ENCODE measurements at regions not wholly inside any gene's neighbourhood (a gene's known extent, or its start where the extent isn't known, plus 50 kb on each side); places are given as distances from the start of the nearest gene placed in this dataset.

- Histone ChIP-seq H3K4me3 (no peak overlapping the region), H3K27me3 (no peaks in the 10 kb centered on the region), H3K4me1 (no peaks in the 10 kb centered on the region), H3K36me3 (no peaks in the 10 kb centered on the region), H3K9me3 (no peaks in the 10 kb centered on the region), H3K27ac (no peak overlapping the region)
- DNase-seq: no peak
- WGBS, 2 donors (ENCODE audit: low coverage in 1 of 2): 22% methylated on average over 2 of the region's 2 CpGs; no CpG with 5 or more reads in 1 of the 2 donors
- in situ Hi-C loops (cut with MboI; ENCODE audit: low pct_ligation_motif_present in 1 of 4, low pct_unique_long_range_greater_than_20kb in 1 of 4, low sequenced_read_pairs in 3 of 4) (loop anchor here in 3 of 4 donors (10.0 to 25.0 kb wide), 2 partner anchors 406 to 719 kb away; no protein-coding TSS in a partner anchor), intact Hi-C loops (cut with DNase I; ENCODE audit: low total_unique reads) (no loop called here)
- TF ChIP-seq EP300 (IDR thresholded peaks at IDR 0.05; ENCODE audit: low read depth) (no peak), POLR2A (IDR thresholded peaks at IDR 0.05) (no peak), CTCF (IDR thresholded peaks at IDR 0.05) (no peak), POLR2AphosphoS5 (IDR thresholded peaks at IDR 0.05) (no peak)
Measured at GRCh38 chr2:24418166-24418841, 58.0 kb upstream of the ITSN2 start.

- TF ChIP-seq EP300 (IDR thresholded peaks at IDR 0.05; ENCODE audit: low read depth) (no peak), POLR2AphosphoS5 (IDR thresholded peaks at IDR 0.05) (no peak), CTCF (IDR thresholded peaks at IDR 0.05) (no peak), POLR2A (IDR thresholded peaks at IDR 0.05) (no peak)
- in situ Hi-C loops (cut with MboI; ENCODE audit: low pct_ligation_motif_present in 1 of 4, low pct_unique_long_range_greater_than_20kb in 1 of 4, low sequenced_read_pairs in 3 of 4): loop anchor here in 3 of 4 donors (10.0 to 25.0 kb wide), 2 partner anchors 412 to 724 kb away; no protein-coding TSS in a partner anchor
- no peak for DNase-seq
- Histone ChIP-seq H3K27ac (no peak overlapping the region), H3K36me3 (no peaks in the 10 kb centered on the region), H3K4me3 (no peak overlapping the region), H3K9me3 (no peaks in the 10 kb centered on the region), H3K4me1 (peaks cover 0 to 5% (median 0%) of the 10 kb centered on the region in 4 donors), H3K27me3 (no peaks in the 10 kb centered on the region)
- intact Hi-C loops (cut with DNase I; ENCODE audit: low total_unique reads): no loop called here
- WGBS, 2 donors (ENCODE audit: low coverage in 1 of 2): 95 to 97% methylated on average over 3 of the region's 3 CpGs
Measured at GRCh38 chr2:24412812-24413211, 52.5 kb upstream of the ITSN2 start.

- 73 to 88% methylated on average over 1 to 4 of the region's 4 CpGs for WGBS, 2 donors (ENCODE audit: low coverage in 1 of 2)
- intact Hi-C loops (cut with DNase I; ENCODE audit: low total_unique reads): no loop called here
Measured at GRCh38 chr2:24411488-24412151, 51.3 kb upstream of the ITSN2 start.

GRCh38 chr2:24410976-24411375 is 50.6 kb upstream of the ITSN2 start:
- in situ Hi-C loops (cut with MboI; ENCODE audit: low pct_ligation_motif_present in 1 of 4, low pct_unique_long_range_greater_than_20kb in 1 of 4, low sequenced_read_pairs in 3 of 4) (loop anchor here in 3 of 4 donors (10.0 to 25.0 kb wide), 2 partner anchors 414 to 726 kb away; no protein-coding TSS in a partner anchor), intact Hi-C loops (cut with DNase I; ENCODE audit: low total_unique reads) (no loop called here)
- 85 to 90% methylated on average over 1 to 2 of the region's 2 CpGs for WGBS, 2 donors (ENCODE audit: low coverage in 1 of 2)

More at GRCh38 chr2:24411488-24412151, 51.3 kb upstream of the ITSN2 start:
- Histone ChIP-seq H3K9me3 (no peaks in the 10 kb centered on the region), H3K27ac (no peak overlapping the region), H3K4me1 (peaks cover 0 to 5% (median 0%) of the 10 kb centered on the region in 4 donors), H3K27me3 (no peaks in the 10 kb centered on the region), H3K4me3 (no peak overlapping the region), H3K36me3 (no peaks in the 10 kb centered on the region)
- in situ Hi-C loops (cut with MboI; ENCODE audit: low pct_ligation_motif_present in 1 of 4, low pct_unique_long_range_greater_than_20kb in 1 of 4, low sequenced_read_pairs in 3 of 4): loop anchor here in 3 of 4 donors (10.0 to 25.0 kb wide), 2 partner anchors 413 to 726 kb away; no protein-coding TSS in a partner anchor
- no peak for TF ChIP-seq POLR2A (IDR thresholded peaks at IDR 0.05)
- no peak for TF ChIP-seq EP300 (IDR thresholded peaks at IDR 0.05; ENCODE audit: low read depth)
- DNase-seq: no peak

More at GRCh38 chr2:24410976-24411375, 50.6 kb upstream of the ITSN2 start:
- Histone ChIP-seq H3K4me3 (no peak overlapping the region), H3K27me3 (no peaks in the 10 kb centered on the region), H3K9me3 (no peaks in the 10 kb centered on the region), H3K4me1 (peaks cover 0 to 5% (median 0%) of the 10 kb centered on the region in 4 donors), H3K36me3 (no peaks in the 10 kb centered on the region), H3K27ac (no peak overlapping the region)
- DNase-seq: no peak
- TF ChIP-seq CTCF (IDR thresholded peaks at IDR 0.05) (no peak), POLR2AphosphoS5 (IDR thresholded peaks at IDR 0.05) (no peak), POLR2A (IDR thresholded peaks at IDR 0.05) (no peak), EP300 (IDR thresholded peaks at IDR 0.05; ENCODE audit: low read depth) (no peak)

Measured in transverse colon (tissue), 4 donors.